Esophagus (tissue), 2 donors: ENCODE measurements at regions not wholly inside any gene's neighbourhood (a gene's known extent, or its start where the extent isn't known, plus 50 kb on each side); places are given as distances from the start of the nearest gene placed in this dataset.

ENCODE experiments used
- H3K27ac ChIP-seq, 2 donors: one replicate each; pipeline ENCODE4 v1.5.1; 2013; ENCODE audit warnings: low read depth in 2 of 2, mild to moderate bottlenecking in 2 of 2, inconsistent platforms in 1 of 2, low read length in 1 of 2, moderate library complexity in 1 of 2
- H3K27me3 ChIP-seq, 2 donors: one replicate each; pipeline ENCODE4 v1.6.1; 2013; ENCODE audit warnings: low read length in 2 of 2, control low read depth in 1 of 2, mild to moderate bottlenecking in 1 of 2; ENCODE audit not compliant: insufficient read depth in 2 of 2, control insufficient read depth in 1 of 2
- H3K36me3 ChIP-seq, 2 donors: one replicate each; pipeline ENCODE4 v1.6.1; 2013; ENCODE audit warnings: low read length in 1 of 2; ENCODE audit not compliant: control insufficient read depth in 2 of 2, insufficient read depth in 2 of 2
- H3K4me1 ChIP-seq, 2 donors: one replicate each; pipeline ENCODE4 v1.6.1; 2013; ENCODE audit warnings: low read length in 1 of 2; ENCODE audit not compliant: control insufficient read depth in 2 of 2, insufficient read depth in 2 of 2
- H3K4me3 ChIP-seq, 2 donors: one replicate each; pipeline ENCODE4 v1.5.1; 2013; ENCODE audit warnings: low read length in 2 of 2, mild to moderate bottlenecking in 2 of 2, low read depth in 1 of 2, moderate library complexity in 1 of 2
- H3K9me3 ChIP-seq, 2 donors: one replicate each; pipeline ENCODE4 v1.6.1; 2013; ENCODE audit warnings: mild to moderate bottlenecking in 2 of 2, low read depth in 1 of 2, low read length in 1 of 2, moderate library complexity in 1 of 2; ENCODE audit not compliant: control insufficient read depth in 2 of 2, insufficient read depth in 1 of 2
- WGBS, 2 donors: extraction: QIAGEN DNeasy Blood & Tissue Kit; methylation state at CpG; one replicate each; pipeline ENCODE4 v1.1.7; 2013; 5-methylcytosine and 5-hydroxymethylcytosine counted together
- donor health status: healthy with polysubstance abuse.
- donor health status: Bipolar disorder and iron deficiency.

DNA sequence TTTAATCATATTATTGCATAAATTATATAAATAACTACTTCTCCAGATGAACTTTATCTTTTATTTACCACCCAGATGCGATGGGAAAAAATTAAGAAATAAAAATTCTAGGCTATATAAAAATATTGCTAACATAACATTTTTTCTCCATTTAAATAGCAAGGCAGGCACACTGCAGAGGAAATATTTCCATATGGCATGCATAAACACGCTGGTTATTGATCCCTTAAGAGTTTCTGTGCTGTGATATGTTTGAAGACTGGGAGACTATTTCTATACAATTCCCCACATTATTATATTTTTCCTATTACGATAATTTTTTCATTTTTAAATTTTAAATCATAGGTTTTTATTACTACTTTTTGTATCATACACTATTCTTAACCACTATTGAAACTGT lies 131.5 kb downstream of the C12orf50 start:
- Histone ChIP-seq H3K27ac (no peak overlapping the region), H3K36me3 (no peaks in the 10 kb centered on the region), H3K4me1 (no peaks in the 10 kb centered on the region), H3K9me3 (no peaks in the 10 kb centered on the region), H3K27me3 (no peaks in the 10 kb centered on the region), H3K4me3 (no peak overlapping the region)
- WGBS, 2 donors: 78 to 84% methylated on average over 3 of the region's 3 CpGs

DNA sequence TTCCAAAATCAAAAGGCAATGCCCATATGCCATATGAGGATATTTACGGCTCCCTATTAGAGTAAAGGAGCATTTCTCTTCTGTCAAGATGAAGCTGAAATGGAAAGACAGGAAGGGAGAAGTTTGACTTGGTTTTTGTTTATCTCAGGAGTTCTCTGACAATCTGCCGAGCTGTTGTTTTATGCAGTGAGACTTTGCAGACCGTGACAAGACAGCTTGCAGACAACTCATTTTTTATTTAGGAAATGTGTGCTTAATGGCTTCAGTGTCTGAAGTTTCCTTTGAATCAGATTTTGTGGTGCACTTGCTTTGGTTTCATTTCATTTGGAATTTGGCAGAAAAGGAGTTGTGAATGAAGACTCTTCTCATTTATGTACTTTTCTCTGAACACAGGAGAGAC lies 145.4 kb downstream of the C12orf50 start:
- H3K4me3 ChIP-seq: no peak overlapping the region
- no peaks in the 10 kb centered on the region for H3K9me3 ChIP-seq
- H3K4me1 ChIP-seq: no peaks in the 10 kb centered on the region
- H3K27ac ChIP-seq: no peak overlapping the region
- H3K36me3 ChIP-seq: no peaks in the 10 kb centered on the region
- no peaks in the 10 kb centered on the region for H3K27me3 ChIP-seq
- 25 to 34% methylated on average over 3 of the region's 3 CpGs for WGBS, 2 donors

DNA sequence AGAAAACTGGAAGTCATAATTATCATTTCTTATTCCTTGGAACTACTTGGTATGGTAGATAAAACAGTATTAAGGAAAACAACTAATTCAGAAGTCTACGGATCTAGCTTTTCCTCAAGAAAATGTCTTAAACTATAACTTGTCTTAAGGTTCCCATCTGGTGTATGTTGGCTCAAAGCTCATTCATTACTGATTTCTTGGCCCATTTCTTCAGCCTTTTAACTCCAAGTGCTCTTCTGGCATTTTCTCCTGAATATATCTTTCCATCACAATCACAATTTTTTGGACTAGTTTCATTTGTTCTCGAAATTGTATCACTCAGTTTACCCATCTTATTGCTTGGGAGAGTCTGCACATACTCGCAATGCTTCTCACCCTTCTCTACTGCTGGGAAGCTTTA lies 150.1 kb downstream of the C12orf50 start:
- Histone ChIP-seq H3K4me1 (no peaks in the 10 kb centered on the region), H3K36me3 (no peaks in the 10 kb centered on the region), H3K4me3 (no peak overlapping the region), H3K27ac (no peak overlapping the region), H3K9me3 (no peaks in the 10 kb centered on the region), H3K27me3 (no peaks in the 10 kb centered on the region)
- 46 to 49% methylated on average over 3 of the region's 3 CpGs for WGBS, 2 donors

DNA sequence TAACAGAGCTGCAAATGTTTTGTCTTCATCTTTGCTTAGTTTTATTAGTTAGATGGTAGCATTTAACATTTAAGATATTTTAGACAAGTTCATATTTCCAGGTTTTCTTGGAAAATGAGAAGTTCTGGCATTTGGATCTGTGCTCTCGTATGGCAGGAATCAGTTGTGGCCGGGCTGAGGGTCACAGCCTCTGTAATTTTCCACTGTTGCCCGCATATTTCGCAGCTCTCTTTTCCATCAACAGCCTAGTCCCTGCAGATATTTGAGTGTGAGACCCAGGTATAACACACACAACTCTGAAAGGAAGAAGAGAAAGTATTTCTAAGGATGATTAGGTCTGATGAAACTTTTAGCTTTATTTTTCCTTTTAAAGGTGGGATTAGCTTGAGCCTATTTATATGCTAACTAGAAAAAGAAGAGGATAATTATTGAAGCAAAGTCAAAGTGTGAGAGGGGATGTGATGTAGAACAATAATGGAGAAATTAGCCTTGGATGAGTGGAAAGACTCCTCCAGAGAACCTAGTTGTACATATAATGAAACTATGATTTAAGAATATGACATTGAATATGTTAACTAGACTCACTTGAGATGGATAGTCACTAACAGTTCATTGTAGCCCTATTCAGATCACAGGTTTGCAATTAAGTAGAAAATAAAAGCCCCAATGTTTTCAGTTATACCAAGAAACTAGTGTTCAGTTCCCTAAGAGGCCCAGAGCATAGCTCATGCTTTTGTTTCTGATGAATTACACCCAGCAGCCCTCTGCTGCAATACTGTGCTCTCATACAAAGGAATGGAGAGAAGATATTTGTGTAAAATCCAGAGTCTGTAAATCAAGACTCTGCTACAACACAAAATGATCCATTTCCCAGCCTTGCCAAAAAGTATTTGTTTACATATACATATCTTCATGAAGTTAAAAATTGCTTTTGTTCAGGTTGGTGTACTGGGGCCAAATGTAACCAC lies 158.4 kb downstream of the C12orf50 start:
- Histone ChIP-seq H3K4me1 (no peaks in the 10 kb centered on the region), H3K4me3 (no peak overlapping the region), H3K27ac (no peak overlapping the region), H3K9me3 (no peaks in the 10 kb centered on the region), H3K36me3 (no peaks in the 10 kb centered on the region), H3K27me3 (no peaks in the 10 kb centered on the region)
- WGBS, 2 donors: 81% methylated on average over 4 of the region's 4 CpGs

DNA sequence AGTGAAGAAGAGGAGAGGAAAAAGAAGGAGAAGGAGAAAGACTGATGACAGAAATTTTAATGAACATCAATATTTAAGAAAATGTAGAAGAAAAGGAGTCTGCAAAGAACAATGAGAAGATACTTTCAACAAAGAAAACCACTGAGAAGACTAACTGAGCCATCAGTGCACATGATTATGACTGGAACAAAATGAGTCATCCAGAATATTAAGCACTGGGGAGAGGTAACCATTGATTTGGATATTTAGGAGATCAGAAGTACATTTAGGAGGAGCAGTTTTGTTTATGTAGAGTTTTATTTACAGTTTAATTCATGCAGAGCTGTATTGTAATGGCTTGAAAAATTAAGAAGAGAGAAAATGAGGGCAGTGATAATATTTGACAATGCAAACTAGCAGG lies 159.1 kb downstream of the C12orf50 start:
- Histone ChIP-seq H3K27me3 (no peaks in the 10 kb centered on the region), H3K9me3 (no peaks in the 10 kb centered on the region), H3K27ac (no peak overlapping the region), H3K4me1 (no peaks in the 10 kb centered on the region), H3K4me3 (no peak overlapping the region), H3K36me3 (no peaks in the 10 kb centered on the region)

DNA sequence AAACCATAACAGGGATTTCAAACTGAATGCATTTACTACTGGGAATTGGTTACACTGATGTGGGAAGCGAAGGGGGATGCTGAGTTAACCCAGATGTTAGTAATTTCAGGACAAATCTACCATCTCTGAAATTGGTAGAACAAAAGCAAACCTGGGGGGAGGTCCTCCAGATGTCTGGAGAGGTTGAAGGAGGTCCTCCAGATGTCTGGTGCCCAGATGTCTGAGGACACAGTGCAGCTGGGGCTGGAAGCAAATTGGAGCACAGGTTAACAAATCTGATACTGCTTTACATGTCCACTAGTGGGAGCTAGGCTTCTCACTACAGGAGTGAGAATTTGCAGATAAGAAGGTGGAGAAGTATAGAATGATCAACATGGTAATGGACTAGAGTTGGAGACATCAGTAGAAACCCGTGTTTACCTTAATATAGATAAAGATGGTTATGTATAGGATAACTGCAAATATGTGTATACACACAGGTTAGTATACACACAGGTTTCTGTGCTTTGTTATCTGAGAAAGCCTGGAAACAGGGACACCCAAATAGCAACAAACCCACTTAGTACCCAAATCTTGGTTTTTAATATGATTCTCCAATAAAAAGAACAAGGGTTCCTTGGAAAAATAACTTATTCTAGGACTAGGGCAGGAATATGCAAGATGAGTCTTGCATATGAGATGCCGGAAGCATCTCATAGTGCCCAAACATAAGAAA lies 162.5 kb downstream of the C12orf50 start:
- H3K27ac ChIP-seq: no peak overlapping the region
- H3K9me3 ChIP-seq: no peaks in the 10 kb centered on the region
- H3K36me3 ChIP-seq: no peaks in the 10 kb centered on the region
- no peak overlapping the region for H3K4me3 ChIP-seq
- no peaks in the 10 kb centered on the region for H3K27me3 ChIP-seq
- H3K4me1 ChIP-seq: no peaks in the 10 kb centered on the region
- 82 to 84% methylated on average over 3 of the region's 3 CpGs for WGBS, 2 donors

DNA sequence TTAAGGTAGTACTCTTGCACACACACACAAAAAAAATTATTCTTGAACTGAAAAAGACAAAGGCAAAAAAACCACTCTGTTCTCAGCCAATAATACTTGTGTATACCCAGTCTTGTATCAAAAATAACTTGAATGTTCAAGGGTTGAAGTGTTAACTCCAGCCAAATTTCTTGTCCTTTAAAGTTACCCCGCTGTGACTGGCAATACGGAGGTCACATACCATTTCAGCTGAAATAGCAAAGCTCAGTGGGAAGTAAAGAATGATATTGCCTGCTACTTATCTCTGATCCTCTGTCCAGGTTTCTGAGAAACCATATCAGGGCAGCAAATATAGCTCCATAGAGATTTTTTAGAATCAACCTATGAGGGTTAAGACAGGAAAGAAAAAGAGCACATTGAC lies 167.4 kb downstream of the C12orf50 start:
- H3K4me3 ChIP-seq: no peak overlapping the region
- H3K27ac ChIP-seq: no peak overlapping the region
- H3K27me3 ChIP-seq: no peaks in the 10 kb centered on the region
- no peaks in the 10 kb centered on the region for H3K4me1 ChIP-seq
- WGBS, 2 donors: 64 to 78% methylated on average over 2 of the region's 2 CpGs
- no peaks in the 10 kb centered on the region for H3K9me3 ChIP-seq
- no peaks in the 10 kb centered on the region for H3K36me3 ChIP-seq

DNA sequence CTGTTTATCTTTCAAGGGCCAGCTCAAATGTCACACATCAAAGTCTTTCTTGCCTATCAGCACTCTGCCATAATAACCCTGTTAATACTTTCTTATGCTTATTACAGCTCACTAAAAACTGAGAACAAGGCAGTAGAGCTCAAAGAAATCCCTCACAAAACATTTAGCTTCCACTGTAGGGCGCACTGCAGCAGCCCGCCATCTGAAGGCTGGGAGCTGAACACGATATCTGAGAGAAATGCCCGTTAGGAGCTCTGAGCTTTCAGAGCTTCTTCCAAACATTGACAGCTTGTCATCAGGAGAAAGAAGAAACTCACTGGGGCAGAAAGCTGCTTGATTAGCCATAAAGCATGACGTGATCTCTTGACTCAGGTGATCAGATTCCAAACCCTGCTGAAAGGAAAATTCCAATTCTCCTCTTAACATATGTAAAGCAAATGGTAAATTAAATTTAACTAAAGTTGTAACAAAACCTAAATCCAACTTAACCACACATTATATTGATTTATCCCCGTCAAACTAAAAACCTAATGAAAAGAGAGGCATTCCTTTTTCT lies 175.7 kb downstream of the C12orf50 start:
- 82 to 87% methylated on average over 6 of the region's 6 CpGs for WGBS, 2 donors
- Histone ChIP-seq H3K9me3 (no peaks in the 10 kb centered on the region), H3K4me1 (no peaks in the 10 kb centered on the region), H3K27me3 (no peaks in the 10 kb centered on the region), H3K36me3 (no peaks in the 10 kb centered on the region), H3K4me3 (no peak overlapping the region), H3K27ac (no peak overlapping the region)

DNA sequence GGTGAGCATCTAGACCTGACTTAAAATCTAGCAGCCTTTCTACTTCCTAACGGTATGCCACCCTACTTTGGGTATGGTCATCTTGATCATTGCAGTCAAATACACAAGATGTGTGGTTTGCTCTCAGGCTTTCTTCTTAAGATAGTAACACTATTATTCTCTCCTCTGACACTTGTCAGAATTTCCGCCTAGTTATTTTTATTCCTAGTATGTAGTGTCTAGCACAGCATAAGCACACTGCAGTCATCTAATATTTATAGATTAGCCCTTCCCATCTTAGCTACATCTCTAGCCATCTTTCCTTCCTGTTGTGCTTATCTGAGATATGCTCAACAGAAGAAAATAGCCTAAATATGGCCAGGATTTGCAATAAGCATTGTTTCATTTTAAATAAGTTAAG lies 180.1 kb downstream of the C12orf50 start:
- no peaks in the 10 kb centered on the region for H3K4me1 ChIP-seq
- no peaks in the 10 kb centered on the region for H3K27me3 ChIP-seq
- 60 to 66% methylated on average over 2 of the region's 2 CpGs for WGBS, 2 donors
- no peaks in the 10 kb centered on the region for H3K9me3 ChIP-seq
- no peak overlapping the region for H3K27ac ChIP-seq
- no peak overlapping the region for H3K4me3 ChIP-seq
- no peaks in the 10 kb centered on the region for H3K36me3 ChIP-seq
